ENCODE measurements at regions not wholly inside any gene's neighbourhood (a gene's known extent, or its start where the extent isn't known, plus 50 kb on each side); places are given as distances from the start of the nearest gene placed in this dataset.

DNA sequence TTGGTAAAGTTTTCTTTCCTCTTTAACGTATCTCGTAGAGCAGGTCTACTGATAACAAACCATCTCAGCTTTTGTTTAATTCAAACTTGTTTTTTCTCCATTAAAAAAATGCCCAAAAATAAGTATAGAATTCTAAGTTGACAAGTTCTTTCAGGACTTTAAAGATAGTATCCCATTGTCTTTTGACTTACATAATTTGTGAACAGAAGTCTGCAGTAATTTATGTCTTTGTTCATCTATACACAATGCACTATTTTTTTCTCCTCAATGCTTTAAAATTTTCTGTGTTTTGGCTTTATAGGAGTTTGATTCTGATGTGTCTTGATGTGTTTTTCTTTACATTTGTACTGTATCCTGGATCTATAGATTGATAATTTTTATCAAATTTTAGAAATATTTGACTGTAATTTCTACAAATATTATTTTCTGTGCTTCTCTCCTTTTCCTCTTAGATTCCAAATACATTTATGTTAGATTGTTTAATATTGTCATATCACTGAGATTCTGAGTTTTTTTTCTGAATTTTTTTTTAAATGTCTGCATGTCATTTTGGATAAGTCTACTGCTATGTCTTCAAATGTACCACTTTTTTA lies 143.3 kb downstream of the FTCDNL1 start:
- peak; percentile 3 for DNase-seq (ENCODE audit: low read depth)

DNA sequence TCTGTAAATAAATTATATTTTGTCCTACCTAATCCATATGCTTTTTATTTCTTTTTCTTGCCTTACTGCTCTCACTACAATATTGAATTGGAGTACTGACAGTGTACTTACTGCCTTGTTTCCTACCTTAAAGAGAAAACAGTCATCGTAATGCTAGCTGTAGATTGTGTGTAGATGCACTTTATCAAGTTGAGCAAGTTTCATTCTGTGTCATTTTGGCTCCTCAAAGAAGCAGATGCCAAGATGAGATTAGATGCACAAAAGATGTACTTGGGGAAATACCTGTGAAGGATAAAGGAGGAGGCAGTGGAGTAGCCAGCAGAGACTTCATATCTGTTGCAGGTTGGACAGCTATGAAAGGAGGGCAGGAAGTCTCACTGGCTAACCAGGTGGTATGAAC lies 145.5 kb downstream of the FTCDNL1 start:
- no peak for DNase-seq (ENCODE audit: low read depth)

DNA sequence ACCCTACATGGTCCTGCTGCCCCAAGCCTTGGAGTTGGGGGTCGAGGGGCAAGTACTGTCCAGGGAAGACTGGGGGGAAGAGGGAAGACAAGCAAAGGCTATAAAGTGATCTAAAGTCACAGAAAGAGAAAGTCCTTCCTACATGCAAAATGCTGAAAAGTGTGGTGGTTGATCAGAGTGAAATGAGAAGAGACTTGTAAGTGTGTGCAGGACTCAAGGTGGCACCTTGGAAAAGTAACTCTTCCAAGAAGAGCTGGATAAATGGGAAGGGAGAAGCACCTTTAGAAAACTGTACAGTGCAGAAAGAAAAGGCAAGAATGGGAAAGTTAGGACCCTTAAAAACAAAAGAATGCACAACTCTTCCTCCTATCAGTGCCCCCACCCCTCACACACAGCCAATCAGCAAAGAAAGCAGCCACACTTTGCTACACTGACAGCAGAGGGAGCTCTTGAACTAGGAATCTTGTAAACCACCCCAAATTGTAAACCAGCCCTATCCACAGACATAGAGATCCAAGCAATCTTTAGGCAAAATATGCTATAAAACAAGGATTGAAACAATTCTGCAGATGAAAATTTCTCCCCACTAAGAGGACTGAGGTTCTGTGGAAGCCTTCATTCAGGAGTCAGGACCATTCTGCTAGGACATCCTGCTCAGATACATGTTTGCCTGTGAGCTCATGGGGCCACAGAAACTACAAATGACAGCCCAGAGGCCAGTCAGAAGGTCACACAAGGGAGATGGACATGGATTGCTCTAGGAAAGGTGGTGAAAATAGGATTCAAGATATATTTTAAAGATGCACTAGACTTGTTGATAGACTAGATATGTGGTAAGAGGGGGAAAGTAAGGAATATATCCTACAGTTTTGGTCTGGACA lies 146.4 kb downstream of the FTCDNL1 start:
- peak; percentile 10 for DNase-seq (ENCODE audit: low read depth)

DNA sequence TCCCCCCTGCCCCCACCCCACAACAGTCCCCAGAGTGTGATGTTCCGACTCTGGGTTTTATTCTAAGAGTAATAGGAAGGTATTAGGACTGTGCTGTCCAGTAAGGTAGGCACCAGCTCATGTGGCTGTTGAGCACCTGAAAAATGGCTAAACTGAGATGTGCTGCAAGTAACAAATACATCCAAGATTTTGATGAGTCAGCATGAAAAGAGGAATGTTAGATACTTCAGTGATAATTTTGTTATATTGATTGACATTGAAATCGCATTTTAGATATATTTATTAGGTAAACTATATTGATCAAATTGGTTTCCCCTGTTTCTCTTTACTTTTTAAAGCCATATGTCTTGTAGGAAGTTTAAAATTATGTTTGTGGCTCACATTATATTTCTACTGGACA lies 147.8 kb downstream of the FTCDNL1 start:
- DNase-seq (ENCODE audit: low read depth) = no peak

DNA sequence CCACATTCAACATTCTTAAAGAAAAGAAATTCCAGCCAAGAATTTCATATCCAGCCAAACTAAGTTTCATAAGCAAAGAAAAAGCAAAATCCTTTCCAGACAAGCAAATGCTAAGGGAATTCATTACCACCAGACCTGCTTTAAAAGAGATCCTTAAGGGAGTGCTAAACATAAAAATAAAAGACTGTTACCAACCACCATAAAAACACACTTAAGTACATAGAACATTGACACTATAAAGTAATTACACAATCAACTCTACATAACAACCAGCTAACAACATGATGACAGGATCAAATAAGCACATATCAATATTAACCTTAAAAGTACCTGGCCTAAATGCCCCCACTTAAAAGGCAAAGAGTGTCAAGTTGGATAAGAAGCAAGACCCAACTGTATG lies 153.5 kb downstream of the FTCDNL1 start:
- DNase-seq (ENCODE audit: low read depth) = no peak

DNA sequence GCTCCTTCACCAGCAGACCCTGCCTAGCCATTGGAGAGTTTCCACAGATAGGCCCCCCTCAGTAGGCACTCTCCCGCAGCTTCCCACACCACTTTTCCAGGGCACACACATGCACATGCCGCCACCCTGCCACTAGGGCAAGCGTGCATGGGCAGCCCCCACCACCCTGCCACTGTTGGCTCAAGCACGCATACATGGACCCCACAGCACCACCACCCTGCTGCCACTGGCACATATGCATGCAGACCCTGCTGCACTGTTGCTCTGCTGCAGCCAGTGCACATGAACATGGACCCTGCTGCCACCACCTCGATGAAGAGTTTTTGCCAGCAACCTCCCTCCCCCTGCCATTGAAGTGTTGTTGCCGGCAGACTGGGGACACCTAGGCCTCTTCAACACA lies 154.9 kb downstream of the FTCDNL1 start:
- DNase-seq (ENCODE audit: low read depth) = no peak

DNA sequence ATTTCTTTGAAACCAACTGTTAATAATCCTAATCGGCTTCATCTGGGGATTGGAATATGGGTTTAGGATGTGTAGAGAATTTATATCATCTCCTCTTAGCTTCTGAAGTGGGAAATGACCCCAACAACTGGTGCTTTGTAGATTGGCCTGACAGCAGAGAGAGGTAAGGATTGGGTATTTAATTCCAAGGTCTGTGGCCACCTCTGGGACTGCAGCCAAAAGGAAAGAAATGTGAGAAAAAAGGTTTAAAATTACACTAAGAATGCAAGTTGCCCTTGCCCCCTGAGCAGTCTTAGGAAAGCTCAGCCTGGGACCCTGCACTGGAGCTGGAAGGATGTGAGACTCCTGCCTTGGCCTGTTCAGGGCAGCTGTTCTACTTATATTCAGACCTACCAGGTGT lies 157.1 kb downstream of the FTCDNL1 start:
- DNase-seq (ENCODE audit: low read depth) = no peak

DNA sequence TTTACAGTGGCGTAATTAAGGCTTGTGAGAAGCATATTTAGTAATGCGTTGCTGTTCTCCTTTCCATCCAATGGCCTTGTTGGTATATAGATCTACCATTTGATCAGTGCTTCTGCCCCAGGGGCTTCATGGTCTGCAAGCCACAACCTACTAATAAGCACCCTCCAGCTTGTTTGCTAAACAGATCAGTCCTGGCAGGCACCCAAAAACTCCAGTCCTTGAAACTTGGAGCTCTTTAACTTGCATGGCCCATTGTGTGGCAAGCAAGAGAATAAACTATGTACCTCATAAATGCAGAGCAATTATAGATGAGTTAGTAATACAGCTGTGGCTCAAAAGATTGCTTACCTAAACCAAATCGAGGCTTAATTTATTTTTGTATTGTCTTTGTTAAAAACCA lies 158.5 kb downstream of the FTCDNL1 start:
- no peak for DNase-seq (ENCODE audit: low read depth)

DNA sequence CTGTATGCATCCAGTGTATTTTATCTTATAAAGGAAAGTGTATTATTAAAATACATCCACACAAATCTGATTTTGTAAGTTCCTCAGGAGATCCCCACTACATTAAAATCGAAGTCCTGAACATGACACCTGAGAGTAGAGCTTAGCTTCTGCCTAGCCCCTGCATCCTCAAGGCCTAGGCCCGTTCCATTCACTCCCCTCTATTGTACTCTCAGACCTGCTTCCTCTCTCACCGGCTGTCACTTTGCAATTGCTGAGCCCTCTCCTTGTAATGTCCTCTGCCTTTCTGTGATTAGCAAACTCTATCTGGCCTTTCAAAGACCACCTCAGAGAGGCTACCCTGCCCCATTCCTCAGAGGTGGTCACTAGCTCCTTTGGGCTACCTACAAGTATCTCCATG lies 160.8 kb downstream of the FTCDNL1 start:
- DNase-seq (ENCODE audit: low read depth) = no peak

DNA sequence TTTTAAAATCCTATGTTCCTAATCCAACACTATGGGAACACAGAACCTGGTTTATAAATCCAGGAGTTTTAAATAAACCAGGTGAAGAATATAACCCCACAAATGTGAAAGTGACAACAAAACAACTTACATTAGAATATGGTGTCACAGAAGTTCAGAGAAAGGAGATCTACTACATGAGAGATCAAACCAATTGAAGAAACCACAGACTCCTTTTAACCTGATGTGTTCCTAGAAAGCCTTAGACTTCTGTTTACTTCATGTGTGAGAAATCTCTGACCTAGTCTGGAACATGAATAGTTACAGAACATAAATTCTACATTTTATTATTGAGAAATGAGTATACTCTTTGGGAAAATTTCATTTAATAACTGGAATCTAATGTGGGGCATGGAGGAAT lies 165.3 kb downstream of the FTCDNL1 start:
- no peak for DNase-seq (ENCODE audit: low read depth)

DNA sequence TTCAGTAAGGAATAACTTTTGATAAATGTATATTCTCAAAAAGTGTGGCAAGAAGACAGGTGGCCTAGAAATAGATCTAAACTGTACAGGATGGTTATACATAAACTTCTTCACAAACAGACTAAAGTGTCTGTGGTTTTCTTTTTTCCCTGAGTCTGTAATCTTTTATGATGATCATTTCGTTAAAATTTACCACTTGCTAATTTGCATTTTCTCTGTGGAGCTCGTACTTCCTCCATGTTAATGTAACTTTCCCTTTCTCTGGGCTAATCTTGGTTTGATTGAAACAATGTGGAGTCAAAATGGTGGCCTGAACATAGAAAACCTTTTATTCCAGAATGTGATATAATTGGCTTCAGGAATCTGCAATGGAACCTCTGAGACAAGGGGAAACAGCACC lies 166.2 kb downstream of the FTCDNL1 start:
- no peak for DNase-seq (ENCODE audit: low read depth)

DNA sequence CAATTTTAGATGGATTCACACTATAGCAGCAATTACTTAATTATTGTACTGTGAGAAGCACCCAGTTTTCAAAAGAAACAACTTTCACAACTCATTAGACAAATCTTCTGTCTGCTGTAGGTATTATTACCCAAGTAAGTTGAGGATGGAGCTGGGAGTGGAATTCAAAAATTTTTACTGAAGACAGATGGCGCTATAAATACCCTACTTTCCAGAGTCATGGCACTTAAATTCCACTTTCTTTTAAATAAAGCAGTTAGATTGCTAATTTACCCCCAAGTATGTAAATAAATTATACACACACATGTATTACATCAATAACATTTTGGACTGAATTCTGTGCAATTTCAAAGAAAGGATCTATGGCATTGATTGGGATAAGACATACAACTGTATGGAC lies 166.8 kb downstream of the FTCDNL1 start:
- DNase-seq (ENCODE audit: low read depth) = no peak

DNA sequence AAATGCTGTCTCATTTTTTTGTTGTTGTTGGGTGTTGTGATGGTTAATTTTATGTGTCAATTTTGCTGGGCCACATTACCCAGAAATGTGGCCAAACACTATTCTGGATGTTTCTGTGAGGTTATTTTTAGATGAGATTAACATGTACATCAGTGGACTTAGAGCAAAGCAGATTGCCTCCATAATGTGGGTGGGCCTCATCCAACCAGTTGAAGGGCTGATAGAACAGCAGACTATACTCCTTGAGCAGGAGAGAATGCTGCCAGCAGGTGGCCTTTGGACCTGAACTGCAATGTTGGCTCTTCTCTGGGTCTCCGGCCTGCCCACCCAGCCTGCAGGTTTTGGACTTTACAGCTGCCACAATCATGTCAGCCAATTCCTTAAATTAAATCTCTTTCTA lies 169.0 kb downstream of the FTCDNL1 start:
- DNase-seq (ENCODE audit: low read depth) = no peak

DNA sequence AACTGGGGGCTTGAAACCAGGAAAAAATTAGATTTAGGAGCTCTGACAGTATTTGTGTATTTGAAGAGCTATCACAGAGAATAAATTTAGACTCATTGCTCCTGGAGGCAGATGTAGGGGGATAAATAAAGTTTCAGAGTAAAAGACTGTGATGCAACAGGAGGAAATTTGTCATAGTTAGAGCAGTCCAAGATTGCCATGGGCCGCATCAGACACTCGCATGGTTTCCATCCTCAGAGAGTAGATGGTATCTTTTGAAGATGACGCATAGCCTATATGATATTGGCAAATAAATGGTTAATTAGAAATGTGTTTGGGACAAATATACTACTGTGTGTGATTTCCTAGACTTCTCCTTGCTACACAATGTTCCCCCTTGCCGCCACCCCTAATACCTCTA lies 170.5 kb downstream of the FTCDNL1 start:
- no peak for DNase-seq (ENCODE audit: low read depth)

DNA sequence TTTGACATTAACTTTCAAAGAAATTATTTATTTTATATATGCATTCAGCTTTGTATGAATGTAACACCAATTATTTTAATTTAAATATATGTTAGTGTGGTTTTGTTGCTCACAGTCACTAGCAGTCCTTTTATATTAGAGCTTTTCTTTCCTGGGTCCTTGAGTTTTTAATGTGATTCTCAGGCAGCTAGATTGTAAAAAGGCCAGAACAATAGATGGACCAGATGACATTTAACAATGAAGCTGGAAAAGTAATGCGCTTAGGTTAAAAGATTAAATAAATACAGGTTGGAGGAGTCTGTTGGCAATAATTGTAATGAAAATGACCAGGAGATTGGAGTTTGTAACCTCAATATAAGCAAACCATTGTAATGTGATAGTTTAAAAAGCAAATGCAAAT lies 171.1 kb downstream of the FTCDNL1 start:
- no peak for DNase-seq (ENCODE audit: low read depth)

DNA sequence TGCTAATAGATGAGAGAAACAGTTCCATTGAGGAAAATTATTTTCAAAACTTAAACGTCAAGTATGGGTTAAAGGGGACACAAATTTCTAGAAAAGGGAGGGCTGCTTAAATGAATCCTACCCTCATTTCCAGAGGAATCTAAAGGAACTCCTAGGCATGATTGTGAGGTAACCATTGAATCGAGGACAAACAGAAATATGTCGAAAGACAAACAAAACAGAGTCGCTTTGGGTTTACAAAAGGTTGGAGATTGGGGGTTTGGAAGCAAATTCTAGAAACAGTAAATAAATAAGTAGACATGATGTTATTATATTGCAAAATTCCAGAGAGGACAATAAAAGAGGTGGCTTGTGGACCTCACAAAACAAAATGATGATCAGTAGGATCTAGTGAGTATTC lies 173.1 kb downstream of the FTCDNL1 start:
- DNase-seq (ENCODE audit: low read depth) = no peak

DNA sequence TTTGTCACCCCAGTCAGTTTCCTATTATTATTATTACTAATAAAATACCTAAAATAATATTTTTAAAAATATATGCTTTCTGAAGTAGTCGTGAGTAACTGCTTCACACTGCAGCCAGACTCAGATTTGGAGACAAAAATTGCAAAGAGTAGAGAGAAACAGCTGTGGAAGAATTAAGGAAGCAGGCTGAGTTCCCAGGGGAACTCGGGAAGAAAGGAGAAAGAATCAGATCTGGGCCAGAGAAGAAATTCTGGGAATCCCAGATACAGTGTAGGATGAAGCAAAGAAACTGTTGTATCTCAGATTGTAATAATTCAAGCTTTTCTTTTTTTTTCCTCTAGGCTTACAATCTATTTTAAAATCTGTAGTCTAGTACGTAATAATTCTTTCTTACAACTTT lies 182.3 kb downstream of the FTCDNL1 start:
- DNase-seq (ENCODE audit: low read depth) = no peak

DNA sequence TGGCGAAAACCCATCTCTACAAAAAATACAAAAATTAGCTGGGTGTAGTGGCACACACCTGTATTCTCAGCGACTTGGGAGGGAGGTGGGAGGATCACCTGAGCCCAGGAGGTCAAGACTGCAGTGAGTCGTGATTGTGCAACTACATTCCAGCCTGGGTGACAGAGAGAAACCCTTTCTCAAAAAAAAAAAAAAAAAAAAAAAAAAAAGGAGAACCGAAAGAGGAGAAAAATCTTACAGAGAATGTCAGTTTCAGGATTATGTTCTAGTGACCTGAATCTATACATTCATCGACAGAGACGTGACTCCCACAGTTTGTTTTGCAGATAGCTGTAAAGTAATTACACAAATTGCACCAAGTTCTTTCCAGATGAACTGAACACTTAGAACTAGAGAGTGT lies 187.8 kb downstream of the FTCDNL1 start:
- no peak for DNase-seq (ENCODE audit: low read depth)

DNA sequence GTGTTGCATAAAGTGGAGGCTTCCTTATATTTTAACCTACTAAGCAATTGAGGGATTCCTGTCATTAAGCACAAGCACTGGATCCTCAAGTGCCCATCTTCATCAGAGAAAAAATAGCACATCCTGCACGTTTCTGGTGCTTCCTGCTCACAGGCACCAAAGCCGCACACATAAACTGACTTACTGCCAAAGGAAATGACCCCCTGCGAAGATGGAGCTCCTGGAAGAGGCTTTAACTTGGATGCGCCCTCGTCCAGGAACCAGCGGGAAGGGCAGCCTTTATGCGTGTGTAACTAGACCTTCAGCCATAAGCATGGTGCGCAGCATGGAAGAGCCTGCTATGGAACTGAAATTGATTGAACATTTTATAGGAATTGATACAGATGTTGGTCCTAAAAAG lies 188.7 kb downstream of the FTCDNL1 start:
- DNase-seq (ENCODE audit: low read depth) = no peak

DNA sequence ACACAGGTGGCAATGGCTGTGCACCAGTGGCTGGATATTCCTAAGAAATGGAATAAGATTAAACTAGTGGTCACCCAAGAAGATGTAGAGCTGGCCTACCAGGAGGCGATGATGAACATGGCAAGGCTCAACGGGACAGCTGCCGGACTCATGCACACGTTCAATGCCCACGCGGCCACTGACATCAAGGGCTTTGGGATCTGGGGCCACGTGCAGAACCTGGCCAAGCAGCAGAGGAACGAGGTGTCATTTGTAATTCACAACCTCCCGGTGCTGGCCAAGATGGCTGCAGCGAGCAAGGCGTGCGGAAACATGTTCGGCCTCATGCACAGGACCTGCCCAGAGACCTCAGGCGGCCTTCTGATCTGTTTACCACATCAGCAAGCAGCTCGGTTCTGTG lies 190.8 kb downstream of the FTCDNL1 start:
- DNase-seq (ENCODE audit: low read depth) = no peak

DNA sequence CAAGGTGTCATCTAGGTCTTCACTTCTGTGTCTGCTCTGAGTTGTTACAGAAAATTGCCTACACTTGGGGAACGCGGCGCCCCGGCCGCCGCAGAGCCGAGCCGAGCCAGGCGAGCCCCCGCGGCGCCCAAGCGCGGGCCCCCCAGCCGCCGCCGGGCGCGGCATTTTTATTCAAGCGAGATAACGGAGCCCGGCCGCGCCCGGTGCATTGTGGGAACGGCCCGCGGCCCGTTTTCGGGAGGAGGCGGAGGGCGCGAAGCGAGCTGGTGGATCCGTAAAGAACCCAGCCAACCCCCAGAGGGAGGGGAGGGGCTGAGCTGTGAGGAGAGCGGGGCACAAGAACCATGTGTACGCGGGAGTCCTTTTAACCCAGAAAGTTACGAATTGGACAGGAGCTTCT lies 191.8 kb downstream of the FTCDNL1 start:
- DNase-seq (ENCODE audit: low read depth) = peak; percentile 2

DNA sequence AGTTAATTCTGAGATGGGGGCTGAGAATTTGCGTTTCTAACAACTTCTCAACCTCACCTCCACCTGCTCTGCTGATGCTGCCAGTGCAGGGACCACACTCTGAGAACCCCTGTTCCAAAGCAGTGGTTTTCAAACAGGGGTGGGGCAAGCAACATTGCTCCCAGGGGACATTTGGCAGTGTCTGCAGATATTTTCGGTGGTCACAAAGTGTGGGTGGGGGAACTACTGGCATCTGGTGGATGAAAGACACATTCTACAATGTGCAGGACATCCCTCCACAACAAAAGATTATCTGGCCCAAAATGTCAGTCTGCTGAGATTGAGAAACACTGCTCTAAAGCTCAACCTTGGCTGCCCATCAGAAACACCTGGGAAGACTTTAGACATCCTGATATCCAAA lies 188.7 kb upstream of the SATB2 start:
- DNase-seq (ENCODE audit: low read depth) = no peak

DNA sequence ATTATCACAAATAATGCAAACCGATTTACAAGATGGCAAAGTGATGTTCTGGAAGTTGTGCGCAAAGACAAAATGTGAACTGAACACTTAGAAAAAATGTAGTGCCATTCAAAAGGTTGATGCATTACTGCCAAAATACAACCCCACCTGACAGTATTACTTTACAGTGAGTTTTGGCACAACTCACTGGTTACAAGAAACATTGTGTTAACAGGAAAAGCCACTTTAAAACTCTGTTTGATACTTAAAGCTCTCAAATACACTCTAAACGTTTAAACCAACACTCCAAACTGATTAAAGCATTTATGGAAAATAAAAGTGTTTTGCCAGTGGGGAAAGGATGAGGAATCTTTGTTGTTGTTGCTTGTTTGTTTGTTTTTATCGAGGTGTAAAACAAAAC lies 173.4 kb upstream of the SATB2 start:
- DNase-seq (ENCODE audit: low read depth) = no peak

DNA sequence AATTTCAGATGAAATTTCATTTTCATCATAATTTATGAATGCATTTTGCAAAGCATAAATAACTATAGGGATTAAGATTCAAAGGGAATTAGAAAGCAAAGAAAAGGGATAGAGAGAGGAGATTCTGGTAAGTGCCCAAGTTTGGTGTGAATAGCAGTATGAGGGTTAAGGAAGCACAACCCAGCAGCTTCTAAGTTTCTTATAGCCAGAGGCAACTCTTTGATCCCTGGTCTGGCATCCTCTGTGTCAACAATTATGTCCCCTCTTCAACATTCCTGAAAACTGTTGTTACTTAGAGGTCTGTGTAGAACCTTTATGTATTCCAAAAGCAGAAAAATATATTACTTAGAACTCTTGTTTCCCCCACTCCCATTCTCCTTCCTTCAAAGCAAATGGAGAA lies 171.6 kb upstream of the SATB2 start:
- DNase-seq (ENCODE audit: low read depth) = no peak
